H9 (cell line): ENCODE measurements at regions not wholly inside any gene's neighbourhood (a gene's known extent, or its start where the extent isn't known, plus 50 kb on each side); places are given as distances from the start of the nearest gene placed in this dataset.

Experiments used
- DNase-seq: peaks from one replicate; pipeline ENCODE4 v3.0.0-alpha.2; 2017
- H2AFZ ChIP-seq: one replicate; pipeline ENCODE4 v1.6.1; 2013; ENCODE audit warnings: mild to moderate bottlenecking, low read length, control low read depth, moderate library complexity
- H2AK5ac ChIP-seq: 2 replicates; pipeline ENCODE4 v1.6.1; 2013; ENCODE audit warnings: low read length, control low read depth, mixed read lengths; ENCODE audit not compliant: insufficient read length
- H2BK120ac ChIP-seq: one replicate; pipeline ENCODE4 v1.6.1; 2013; ENCODE audit warnings: low read depth, mild to moderate bottlenecking, low read length, control low read depth, inconsistent platforms; ENCODE audit not compliant: poor library complexity, severe bottlenecking
- H2BK12ac ChIP-seq: 2 replicates; pipeline ENCODE4 v1.6.1; 2013; ENCODE audit warnings: low read length, control low read depth, mixed read lengths, low read depth; ENCODE audit not compliant: insufficient read length
- H2BK15ac ChIP-seq: 2 replicates; pipeline ENCODE4 v1.6.1; 2013; ENCODE audit warnings: low read depth, low read length, control low read depth
- H2BK20ac ChIP-seq: one replicate; pipeline ENCODE4 v1.6.1; 2013; ENCODE audit warnings: low read depth, mild to moderate bottlenecking, low read length, control low read depth, inconsistent platforms; ENCODE audit not compliant: poor library complexity, severe bottlenecking
- H2BK5ac ChIP-seq: 2 replicates; pipeline ENCODE4 v1.6.1; 2013; ENCODE audit warnings: low read length, control low read depth, mixed read lengths; ENCODE audit not compliant: insufficient read length
- H3K14ac ChIP-seq: 2 replicates; pipeline ENCODE4 v1.6.1; 2013; ENCODE audit warnings: low read length, control low read depth; ENCODE audit not compliant: insufficient read depth
- H3K18ac ChIP-seq: 2 replicates; pipeline ENCODE4 v1.6.1; 2013; ENCODE audit warnings: low read depth, mild to moderate bottlenecking, mixed read lengths, low read length, control low read depth; ENCODE audit not compliant: insufficient read length
- H3K23ac ChIP-seq: 2 replicates; pipeline ENCODE4 v1.6.1; 2013; ENCODE audit warnings: low read length, control low read depth, mixed read lengths, low read depth; ENCODE audit not compliant: insufficient read length
- H3K23me2 ChIP-seq: 2 replicates; pipeline ENCODE4 v1.6.1; 2013; ENCODE audit warnings: low read depth, mild to moderate bottlenecking, mixed read lengths, low read length, control low read depth; ENCODE audit not compliant: insufficient read length, poor library complexity, severe bottlenecking
- H3K27ac ChIP-seq: 2 replicates; pipeline ENCODE4 v1.5.1; 2013; ENCODE audit warnings: low read length, control low read depth, mixed read lengths, low read depth; ENCODE audit not compliant: insufficient read length
- H3K27me3 ChIP-seq: 2 replicates; pipeline ENCODE4 v1.6.1; 2013; ENCODE audit warnings: low read length, control low read depth, inconsistent platforms; ENCODE audit not compliant: insufficient read depth
- H3K4ac ChIP-seq: 2 replicates; pipeline ENCODE4 v1.6.1; 2013; ENCODE audit warnings: low read depth, mild to moderate bottlenecking, control low read depth, inconsistent platforms, low read length, moderate library complexity
- H3K4me1 ChIP-seq: 2 replicates; pipeline ENCODE4 v1.6.1; 2013; ENCODE audit warnings: low read length, control low read depth, inconsistent platforms; ENCODE audit not compliant: insufficient read depth
- H3K4me2 ChIP-seq: 2 replicates; pipeline ENCODE4 v1.6.1; 2013; ENCODE audit warnings: low read length, control low read depth, mixed read lengths; ENCODE audit not compliant: insufficient read length, insufficient read depth
- H3K56ac ChIP-seq: 2 replicates; pipeline ENCODE4 v1.6.1; 2013; ENCODE audit warnings: low read depth, mild to moderate bottlenecking, mixed read lengths, low read length, control low read depth; ENCODE audit not compliant: insufficient read length
- H3K79me1 ChIP-seq: 2 replicates; pipeline ENCODE4 v1.6.1; 2013; ENCODE audit warnings: low read depth, mild to moderate bottlenecking, moderate library complexity, low read length, control low read depth, inconsistent platforms; ENCODE audit not compliant: insufficient read depth, poor library complexity, severe bottlenecking
- H3K79me2 ChIP-seq: 2 replicates; pipeline ENCODE4 v1.6.1; 2013; ENCODE audit warnings: low read length, control low read depth, inconsistent platforms; ENCODE audit not compliant: insufficient read depth
- H3K9ac ChIP-seq: 2 replicates; pipeline ENCODE4 v1.6.1; 2013; ENCODE audit warnings: low read length, control low read depth, mixed read lengths; ENCODE audit not compliant: insufficient read length; ENCODE audit errors: extremely low read depth
- H3K9me3 ChIP-seq: one replicate; pipeline ENCODE4 v1.6.1; 2013; ENCODE audit warnings: low read depth, low read length, inconsistent platforms; ENCODE audit not compliant: control insufficient read depth
- H3T11ph ChIP-seq: one replicate; pipeline ENCODE4 v1.6.1; 2013; ENCODE audit warnings: mild to moderate bottlenecking, low read length, control low read depth, inconsistent platforms
- H4K20me1 ChIP-seq: one replicate; pipeline ENCODE4 v1.6.1; 2013; ENCODE audit not compliant: control insufficient read depth, insufficient read length, insufficient read depth
- H4K5ac ChIP-seq: 2 replicates; pipeline ENCODE4 v1.6.1; 2013; ENCODE audit warnings: low read depth, mild to moderate bottlenecking, mixed read lengths, low read length, control low read depth; ENCODE audit not compliant: insufficient read length
- H4K8ac ChIP-seq: replicated peaks from 2 replicates; pipeline ENCODE4 v1.6.1; 2013; ENCODE audit warnings: low read length, control low read depth, mixed read lengths, low read depth; ENCODE audit not compliant: insufficient read length
- H4K91ac ChIP-seq: 2 replicates; pipeline ENCODE4 v1.6.1; 2013; ENCODE audit warnings: low read depth, mild to moderate bottlenecking, moderate library complexity, mixed read lengths, low read length, control low read depth; ENCODE audit not compliant: insufficient read length
- H3K27ac Mint-ChIP-seq, 3 experiments: 2 replicates in 2 of 3; 3 replicates in 1 of 3; pipeline ENCODE4 v1.8.0; 2020 to 2021; ENCODE audit warnings: mixed read lengths in 3 of 3, mild to moderate bottlenecking in 1 of 3, moderate library complexity in 1 of 3
- H3K27me3 Mint-ChIP-seq: 2 replicates; pipeline ENCODE4 v1.8.0; 2021; ENCODE audit warnings: low read depth, mild to moderate bottlenecking, moderate library complexity, mixed read lengths
- H3K36me3 Mint-ChIP-seq, 3 experiments: 2 replicates in 2 of 3; 3 replicates in 1 of 3; pipeline ENCODE4 v1.8.0; 2020 to 2021; ENCODE audit warnings: low read depth in 3 of 3, mixed read lengths in 3 of 3; ENCODE audit not compliant: insufficient read depth in 1 of 3
- H3K4me1 Mint-ChIP-seq, 2 experiments: 2 replicates each; pipeline ENCODE4 v1.8.0; 2020; ENCODE audit warnings: mixed read lengths in 2 of 2
- H3K4me3 Mint-ChIP-seq, 2 experiments: 2 replicates in 1 of 2; 3 replicates in 1 of 2; pipeline ENCODE4 v1.8.0; 2020 to 2021; ENCODE audit warnings: mild to moderate bottlenecking in 2 of 2, mixed read lengths in 2 of 2, moderate library complexity in 1 of 2
- H3K9me3 Mint-ChIP-seq, 2 experiments: 2 replicates in 1 of 2; 3 replicates in 1 of 2; pipeline ENCODE4 v1.8.0; 2020; ENCODE audit warnings: mild to moderate bottlenecking in 2 of 2, mixed read lengths in 2 of 2, moderate library complexity in 1 of 2
- WGBS: extraction: QIAGEN DNeasy Blood & Tissue Kit; methylation state at CpG from one replicate; pipeline ENCODE4 v1.1.7; 2013; ENCODE audit warnings: missing lambda C conversion rate, low lambda C conversion rate, mixed read lengths; ENCODE audit not compliant: insufficient read length; ENCODE audit errors: extremely low coverage; 5-methylcytosine and 5-hydroxymethylcytosine counted together
- TF ChIP-seq, protein P1 (sequence below): fragments of 200-600 bp; sonication (generic); conservative IDR thresholded peaks from 3 replicates; pipeline ENCODE4 v1.8.0; 2021; ENCODE audit warnings: antibody characterized with exemption, mild to moderate bottlenecking

DNA sequence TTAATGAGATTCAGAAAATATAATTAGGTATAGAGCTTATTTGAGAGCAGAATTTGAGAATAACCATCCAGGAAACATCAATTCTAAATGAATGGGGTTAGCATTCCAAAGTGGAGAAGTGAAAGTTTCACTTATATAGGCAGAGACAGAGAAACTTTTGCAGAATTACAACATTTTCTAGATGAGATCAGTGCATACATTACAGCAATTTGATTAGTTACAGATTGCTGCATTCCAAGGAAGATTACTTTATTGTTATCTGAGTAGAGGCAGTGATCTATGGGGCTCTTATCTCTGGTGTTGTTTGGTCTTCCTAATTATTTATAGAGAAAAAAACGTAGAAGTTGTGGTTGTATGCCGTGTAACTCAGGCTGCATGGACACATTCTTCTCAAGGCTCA, 373.8 kb upstream of the SYT4 start:
- Histone ChIP-seq H2BK15ac (no peak overlapping the region), H3K79me1 (no peaks in the 10 kb centered on the region), H4K5ac (no peak overlapping the region), H3K27ac (no peak overlapping the region), H3K79me2 (no peaks in the 10 kb centered on the region), H3K14ac (no peak overlapping the region), H3K4me2 (no peak overlapping the region), H2BK20ac (no peak overlapping the region), H2AK5ac (no peak overlapping the region), H4K20me1 (no peaks in the 10 kb centered on the region), H3K56ac (no peak overlapping the region), H3K4ac (no peak overlapping the region), H3K27me3 (no peaks in the 10 kb centered on the region), H2BK12ac (no peak overlapping the region), H3K4me1 (no peaks in the 10 kb centered on the region), H3K23me2 (no peaks in the 10 kb centered on the region), H2BK5ac (no peak overlapping the region), H2AFZ (no peak overlapping the region), H3K9me3 (no peaks in the 10 kb centered on the region), H3K23ac (no peak overlapping the region), H4K8ac (no peak overlapping the region), H4K91ac (no peak overlapping the region), H2BK120ac (no peak overlapping the region), H3T11ph (no peak overlapping the region), H3K9ac (no peak overlapping the region), H3K18ac (no peak overlapping the region)
- peaks cover 14 to 15% of the 10 kb centered on the region in 2 experiments; a peak in 4 of 5 replicates for H3K9me3 Mint-ChIP-seq
- no peak for DNase-seq
- H3K36me3 Mint-ChIP-seq, result peaks cover 0 to 11% (median 3%) of the 10 kb centered on the region in 3 experiments; a peak in 3 of 7 replicates
- no CpG with 5 or more reads among the region's 2 CpGs for WGBS
- H3K4me1 Mint-ChIP-seq, result no peaks in the 10 kb centered on the region
- no peak overlapping the region for H3K4me3 Mint-ChIP-seq
- TF ChIP-seq, protein P1, sequence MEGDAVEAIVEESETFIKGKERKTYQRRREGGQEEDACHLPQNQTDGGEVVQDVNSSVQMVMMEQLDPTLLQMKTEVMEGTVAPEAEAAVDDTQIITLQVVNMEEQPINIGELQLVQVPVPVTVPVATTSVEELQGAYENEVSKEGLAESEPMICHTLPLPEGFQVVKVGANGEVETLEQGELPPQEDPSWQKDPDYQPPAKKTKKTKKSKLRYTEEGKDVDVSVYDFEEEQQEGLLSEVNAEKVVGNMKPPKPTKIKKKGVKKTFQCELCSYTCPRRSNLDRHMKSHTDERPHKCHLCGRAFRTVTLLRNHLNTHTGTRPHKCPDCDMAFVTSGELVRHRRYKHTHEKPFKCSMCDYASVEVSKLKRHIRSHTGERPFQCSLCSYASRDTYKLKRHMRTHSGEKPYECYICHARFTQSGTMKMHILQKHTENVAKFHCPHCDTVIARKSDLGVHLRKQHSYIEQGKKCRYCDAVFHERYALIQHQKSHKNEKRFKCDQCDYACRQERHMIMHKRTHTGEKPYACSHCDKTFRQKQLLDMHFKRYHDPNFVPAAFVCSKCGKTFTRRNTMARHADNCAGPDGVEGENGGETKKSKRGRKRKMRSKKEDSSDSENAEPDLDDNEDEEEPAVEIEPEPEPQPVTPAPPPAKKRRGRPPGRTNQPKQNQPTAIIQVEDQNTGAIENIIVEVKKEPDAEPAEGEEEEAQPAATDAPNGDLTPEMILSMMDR, result no peak
- H3K27me3 Mint-ChIP-seq, result no peaks in the 10 kb centered on the region
- no peak overlapping the region for H3K27ac Mint-ChIP-seq
